ENCODE measurements at regions not wholly inside any gene's neighbourhood (a gene's known extent, or its start where the extent isn't known, plus 50 kb on each side); places are given as distances from the start of the nearest gene placed in this dataset.

GRCh38 chr6:138645976-138646640, 127.5 kb upstream of the CCDC28A start:
- DNase-seq, result no peak
- no peak overlapping the region for H3K4me3 Mint-ChIP-seq (ENCODE audit: low read depth, unreplicated experiment)
- no peaks in the 10 kb centered on the region for H3K9me3 Mint-ChIP-seq (ENCODE audit: low read depth, unreplicated experiment)
- no TSS peak for BruUV-seq (replicated peaks)
- no peaks in the 10 kb centered on the region for H3K27me3 Mint-ChIP-seq (ENCODE audit: unreplicated experiment)
- no peak overlapping the region for H3K27ac Mint-ChIP-seq (ENCODE audit: unreplicated experiment)
- intact Hi-C loops (cut with micrococcal nuclease; ENCODE audit: unreplicated experiment), result no loop called here
- no peak for TF ChIP-seq CTCF (IDR thresholded peaks at IDR 0.05; ENCODE audit: unreplicated experiment)
- H3K4me1 Mint-ChIP-seq (ENCODE audit: low read depth, unreplicated experiment), result no peaks in the 10 kb centered on the region
- H3K36me3 Mint-ChIP-seq (ENCODE audit: insufficient read depth, unreplicated experiment), result no peaks in the 10 kb centered on the region
- CTCF ChIA-PET, result no interaction called here

- H3K4me3 Mint-ChIP-seq (ENCODE audit: low read depth, unreplicated experiment), result no peak overlapping the region
- H3K27ac Mint-ChIP-seq (ENCODE audit: unreplicated experiment), result no peak overlapping the region
Observed at GRCh38 chr6:138647006-138647405, 126.6 kb upstream of the CCDC28A start.

GRCh38 chr6:138648127-138648526, 125.4 kb upstream of the CCDC28A start:
- BruUV-seq (replicated peaks), result no TSS peak
- CTCF ChIA-PET, result interaction anchor here (0.6 kb wide), 2 partner anchors 19 to 373 kb away, joined by 3 to 4 read pairs; no protein-coding TSS in a partner anchor
- Mint-ChIP-seq H3K27me3 (ENCODE audit: unreplicated experiment) (no peaks in the 10 kb centered on the region), H3K4me3 (ENCODE audit: low read depth, unreplicated experiment) (no peak overlapping the region), H3K4me1 (ENCODE audit: low read depth, unreplicated experiment) (no peaks in the 10 kb centered on the region), H3K27ac (ENCODE audit: unreplicated experiment) (no peak overlapping the region), H3K9me3 (ENCODE audit: low read depth, unreplicated experiment) (no peaks in the 10 kb centered on the region), H3K36me3 (ENCODE audit: insufficient read depth, unreplicated experiment) (no peaks in the 10 kb centered on the region)
- TF ChIP-seq CTCF (IDR thresholded peaks at IDR 0.05; ENCODE audit: unreplicated experiment), result no peak
- DNase-seq, result no peak
- intact Hi-C loops (cut with micrococcal nuclease; ENCODE audit: unreplicated experiment), result no loop called here

More at GRCh38 chr6:138647006-138647405, 126.6 kb upstream of the CCDC28A start:
- CTCF ChIA-PET, result no interaction called here
- Mint-ChIP-seq H3K27me3 (ENCODE audit: unreplicated experiment) (no peaks in the 10 kb centered on the region), H3K36me3 (ENCODE audit: insufficient read depth, unreplicated experiment) (no peaks in the 10 kb centered on the region), H3K4me1 (ENCODE audit: low read depth, unreplicated experiment) (no peaks in the 10 kb centered on the region), H3K9me3 (ENCODE audit: low read depth, unreplicated experiment) (no peaks in the 10 kb centered on the region)
- DNase-seq, result no peak
- BruUV-seq (replicated peaks), result no TSS peak
- TF ChIP-seq CTCF (IDR thresholded peaks at IDR 0.05; ENCODE audit: unreplicated experiment), result no peak
- intact Hi-C loops (cut with micrococcal nuclease; ENCODE audit: unreplicated experiment), result no loop called here

- intact Hi-C loops (cut with micrococcal nuclease; ENCODE audit: unreplicated experiment), result no loop called here
- Mint-ChIP-seq H3K4me3 (ENCODE audit: low read depth, unreplicated experiment) (no peak overlapping the region), H3K27me3 (ENCODE audit: unreplicated experiment) (no peaks in the 10 kb centered on the region), H3K4me1 (ENCODE audit: low read depth, unreplicated experiment) (peaks cover 17% of the 10 kb centered on the region), H3K9me3 (ENCODE audit: low read depth, unreplicated experiment) (no peaks in the 10 kb centered on the region), H3K36me3 (ENCODE audit: insufficient read depth, unreplicated experiment) (no peaks in the 10 kb centered on the region), H3K27ac (ENCODE audit: unreplicated experiment) (no peak overlapping the region)
- no peak for DNase-seq
- TF ChIP-seq CTCF (IDR thresholded peaks at IDR 0.05; ENCODE audit: unreplicated experiment), result no peak
- BruUV-seq (replicated peaks), result no TSS peak
- CTCF ChIA-PET, result no interaction called here
Observed at GRCh38 chr6:138651491-138651890, 122.1 kb upstream of the CCDC28A start.

Data from Calu3 (cell line).